ENCODE measurements at regions not wholly inside any gene's neighbourhood (a gene's known extent, or its start where the extent isn't known, plus 50 kb on each side); places are given as distances from the start of the nearest gene placed in this dataset.
A peak's percentile ranks its signal among the peaks of the same experiment; 100 is the strongest.

DNA sequence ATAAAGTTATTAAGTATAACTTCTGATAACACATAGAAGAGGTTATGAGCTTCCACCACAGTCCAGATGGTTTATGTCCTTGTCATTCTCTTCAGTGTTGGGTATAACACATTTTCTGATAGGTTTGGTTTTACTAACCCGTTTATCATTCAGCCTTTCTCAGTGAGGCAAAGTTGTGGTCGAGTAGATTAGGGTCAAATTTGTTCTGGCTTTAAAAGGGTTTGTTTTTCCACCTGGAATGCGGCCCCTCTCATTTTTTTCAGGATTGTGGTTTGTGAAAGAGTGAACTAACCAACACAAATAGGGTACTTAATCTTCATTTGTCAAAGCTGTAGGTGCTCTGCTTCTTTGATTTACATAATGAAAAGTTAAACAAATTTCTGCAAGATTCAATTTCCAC, 204.2 kb upstream of the ASCC3 start (continued):
- TF ChIP-seq TRIM28 (IDR thresholded peaks at IDR 0.05; ENCODE audit: borderline replicate concordance, low read length), result no peak
- TF ChIP-seq ZNF146 (tag by site-specific recombination; IDR thresholded peaks at IDR 0.05), result no peak
- no peak for TF ChIP-seq TSHZ1 (tag by site-specific recombination; IDR thresholded peaks at IDR 0.05; ENCODE audit: borderline replicate concordance)
- 0 out of 2 replicates have a peak, but pooled peaks have one; percentile 30 for TF ChIP-seq ZSCAN23 (tag by site-specific recombination; IDR thresholded peaks at IDR 0.05)
- TF ChIP-seq ZNF629 (tag by site-specific recombination; IDR thresholded peaks at IDR 0.05), result peak; percentile 40; the same call in 1 of the 2 replicates
- TF ChIP-seq, protein P1, sequence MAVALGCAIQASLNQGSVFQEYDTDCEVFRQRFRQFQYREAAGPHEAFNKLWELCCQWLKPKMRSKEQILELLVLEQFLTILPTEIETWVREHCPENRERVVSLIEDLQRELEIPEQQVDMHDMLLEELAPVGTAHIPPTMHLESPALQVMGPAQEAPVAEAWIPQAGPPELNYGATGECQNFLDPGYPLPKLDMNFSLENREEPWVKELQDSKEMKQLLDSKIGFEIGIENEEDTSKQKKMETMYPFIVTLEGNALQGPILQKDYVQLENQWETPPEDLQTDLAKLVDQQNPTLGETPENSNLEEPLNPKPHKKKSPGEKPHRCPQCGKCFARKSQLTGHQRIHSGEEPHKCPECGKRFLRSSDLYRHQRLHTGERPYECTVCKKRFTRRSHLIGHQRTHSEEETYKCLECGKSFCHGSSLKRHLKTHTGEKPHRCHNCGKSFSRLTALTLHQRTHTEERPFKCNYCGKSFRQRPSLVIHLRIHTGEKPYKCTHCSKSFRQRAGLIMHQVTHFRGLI (tag by site-specific recombination; IDR thresholded peaks at IDR 0.05), result no peak
- TF ChIP-seq ZNF571 (tag by site-specific recombination; IDR thresholded peaks at IDR 0.05), result no peak
- TF ChIP-seq ZNF670 (tag by site-specific recombination; IDR thresholded peaks at IDR 0.05; ENCODE audit: low read depth), result no peak
- no peak for TF ChIP-seq ZNF37A (tag by site-specific recombination; IDR thresholded peaks at IDR 0.05)
- TF ChIP-seq WT1 (tag by site-specific recombination; IDR thresholded peaks at IDR 0.05), result peak; percentile 75

DNA sequence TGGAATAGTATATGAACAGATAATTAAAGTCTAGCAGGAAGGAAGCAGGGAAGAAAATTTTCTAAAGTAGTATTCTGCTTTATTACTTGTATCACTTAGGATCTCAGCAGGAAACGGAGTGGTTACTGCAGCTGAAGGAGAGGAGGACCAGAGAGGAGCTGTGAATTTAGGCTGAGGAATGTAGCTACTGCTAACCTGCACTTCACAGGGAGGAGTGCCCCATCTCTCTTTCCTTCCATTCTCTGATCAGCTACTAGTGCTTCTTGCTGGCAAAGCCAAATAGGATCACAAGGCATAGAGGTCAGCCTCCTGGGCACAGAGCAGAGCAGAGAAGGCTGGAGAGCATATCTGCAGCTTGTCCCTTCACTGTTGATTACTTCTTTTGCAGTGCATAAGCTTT, 205.3 kb upstream of the ASCC3 start:
- Histone ChIP-seq H3K4me1 (ENCODE audit: control insufficient read depth, insufficient read depth, low read length) (peaks cover 23% of the 10 kb centered on the region), H3K27ac (ENCODE audit: extremely low read depth, low read depth, low read length) (no peak overlapping the region), H3K4me3 (ENCODE audit: low read depth, low read length) (no peak overlapping the region), H3K9me3 (ENCODE audit: control insufficient read depth, insufficient read depth, low read depth, low read length) (no peaks in the 10 kb centered on the region), H3K36me3 (ENCODE audit: control insufficient read depth in 2 of 2, insufficient read depth in 1 of 2, low read length in 2 of 2) (no peaks in the 10 kb centered on the region)
- POLR2A ChIA-PET, result interaction anchor here (0.6 kb wide), 1 partner anchor 224 kb away, joined by 4 read pairs; no protein-coding TSS in a partner anchor
- CTCF ChIA-PET, result no interaction called here
- TF ChIP-seq ZNF274 (IDR thresholded peaks at IDR 0.05; ENCODE audit: low read length), result no peak
- TF ChIP-seq ZNF274 (tag by site-specific recombination; IDR thresholded peaks at IDR 0.05; ENCODE audit: borderline replicate concordance), result no peak
- TF ChIP-seq OSR2 (tag by site-specific recombination; IDR thresholded peaks at IDR 0.05), result peak; percentile 96

GRCh38 chr6:101088594-101088993, 207.5 kb upstream of the ASCC3 start:
- Histone ChIP-seq H3K4me3 (ENCODE audit: low read depth, low read length) (no peak overlapping the region), H3K9me3 (ENCODE audit: control insufficient read depth, insufficient read depth, low read depth, low read length) (no peaks in the 10 kb centered on the region), H3K36me3 (ENCODE audit: control insufficient read depth in 2 of 2, insufficient read depth in 1 of 2, low read length in 2 of 2) (no peaks in the 10 kb centered on the region), H3K27ac (ENCODE audit: extremely low read depth, low read depth, low read length) (no peak overlapping the region), H3K4me1 (ENCODE audit: control insufficient read depth, insufficient read depth, low read length) (peaks cover 21% of the 10 kb centered on the region)
- POLR2A ChIA-PET, result no interaction called here
- CTCF ChIA-PET, result no interaction called here
- TF ChIP-seq, protein P2, sequence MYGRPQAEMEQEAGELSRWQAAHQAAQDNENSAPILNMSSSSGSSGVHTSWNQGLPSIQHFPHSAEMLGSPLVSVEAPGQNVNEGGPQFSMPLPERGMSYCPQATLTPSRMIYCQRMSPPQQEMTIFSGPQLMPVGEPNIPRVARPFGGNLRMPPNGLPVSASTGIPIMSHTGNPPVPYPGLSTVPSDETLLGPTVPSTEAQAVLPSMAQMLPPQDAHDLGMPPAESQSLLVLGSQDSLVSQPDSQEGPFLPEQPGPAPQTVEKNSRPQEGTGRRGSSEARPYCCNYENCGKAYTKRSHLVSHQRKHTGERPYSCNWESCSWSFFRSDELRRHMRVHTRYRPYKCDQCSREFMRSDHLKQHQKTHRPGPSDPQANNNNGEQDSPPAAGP (tag by site-specific recombination; IDR thresholded peaks at IDR 0.05), result no peak
- TF ChIP-seq YY1 (tag by site-specific recombination; IDR thresholded peaks at IDR 0.05) (no peak), ZNF362 (tag by site-specific recombination; IDR thresholded peaks at IDR 0.05) (no peak), PRDM1 (tag by site-specific recombination; IDR thresholded peaks at IDR 0.05) (no peak), ZNF341 (tag by site-specific recombination; IDR thresholded peaks at IDR 0.05; ENCODE audit: low read depth) (no peak), KLF8 (tag by site-specific recombination; IDR thresholded peaks at IDR 0.05) (no peak), ZNF48 (tag by site-specific recombination; IDR thresholded peaks at IDR 0.05) (no peak), ZNF513 (tag by site-specific recombination; IDR thresholded peaks at IDR 0.05) (no peak), ZNF514 (tag by site-specific recombination; IDR thresholded peaks at IDR 0.05) (no peak), ZNF549 (tag by site-specific recombination; IDR thresholded peaks at IDR 0.05) (no peak), ZNF221 (tag by site-specific recombination; IDR thresholded peaks at IDR 0.05; ENCODE audit: borderline replicate concordance) (no peak), SCRT2 (tag by site-specific recombination; IDR thresholded peaks at IDR 0.05) (no peak), ZNF785 (tag by site-specific recombination; IDR thresholded peaks at IDR 0.05) (no peak), ZNF521 (tag by site-specific recombination; IDR thresholded peaks at IDR 0.05) (no peak), GLIS1 (tag by site-specific recombination; IDR thresholded peaks at IDR 0.05) (no peak)
